Activated gamma-delta T cell treated with anti-CD3 and anti-CD28 coated beads, Interleukin-2, amount 50 U/mL, for 16 hours (primary cell): ENCODE measurements at regions not wholly inside any gene's neighbourhood (a gene's known extent, or its start where the extent isn't known, plus 50 kb on each side); places are given as distances from the start of the nearest gene placed in this dataset.
"Not testable (repeated sequence)": the region's sequence is repeated elsewhere in the genome, so short reads cannot be mapped to it uniquely, and the experiment has no call there.

Experiments used
- DNase-seq: peaks from one replicate; pipeline ENCODE4 v3.0.0-alpha.2; 2020; ENCODE audit warnings: low read depth

- not testable (repeated sequence) for DNase-seq
Measured at GRCh38 chr7:32816409-32816948, 75.1 kb downstream of the KBTBD2 start.

GRCh38 chr7:32814779-32815178 is 76.8 kb downstream of the KBTBD2 start:
- not testable (repeated sequence) for DNase-seq

DNA sequence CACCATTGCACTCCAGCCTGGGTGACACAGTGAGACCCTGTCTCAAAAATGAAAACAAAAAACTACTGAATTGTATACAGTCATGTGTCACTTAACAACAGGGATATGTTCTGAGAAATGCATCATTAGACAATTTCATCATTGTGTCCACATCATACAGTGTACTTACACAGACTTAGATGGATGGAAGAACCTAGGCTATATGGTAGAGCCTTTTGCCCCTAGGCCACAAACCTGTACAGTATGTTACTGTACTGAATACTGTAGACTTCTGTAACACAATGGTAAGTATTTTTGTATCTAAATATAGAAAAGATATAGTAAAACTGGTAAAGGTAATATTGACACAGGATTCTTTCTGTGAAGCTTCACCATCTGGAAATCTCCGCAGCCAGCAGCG is 81.7 kb downstream of the KBTBD2 start:
- DNase-seq, result no peak

- DNase-seq, result no peak
Measured at GRCh38 chr7:32809347-32809746, 82.2 kb downstream of the KBTBD2 start.

GRCh38 chr7:32803406-32804141 is 88.0 kb downstream of the KBTBD2 start:
- DNase-seq, result no peak

GRCh38 chr7:32802305-32802910 is 89.2 kb downstream of the KBTBD2 start:
- no peak for DNase-seq

- DNase-seq, result not testable (repeated sequence)
Measured at GRCh38 chr7:32793053-32793452, 98.5 kb downstream of the KBTBD2 start.

DNA sequence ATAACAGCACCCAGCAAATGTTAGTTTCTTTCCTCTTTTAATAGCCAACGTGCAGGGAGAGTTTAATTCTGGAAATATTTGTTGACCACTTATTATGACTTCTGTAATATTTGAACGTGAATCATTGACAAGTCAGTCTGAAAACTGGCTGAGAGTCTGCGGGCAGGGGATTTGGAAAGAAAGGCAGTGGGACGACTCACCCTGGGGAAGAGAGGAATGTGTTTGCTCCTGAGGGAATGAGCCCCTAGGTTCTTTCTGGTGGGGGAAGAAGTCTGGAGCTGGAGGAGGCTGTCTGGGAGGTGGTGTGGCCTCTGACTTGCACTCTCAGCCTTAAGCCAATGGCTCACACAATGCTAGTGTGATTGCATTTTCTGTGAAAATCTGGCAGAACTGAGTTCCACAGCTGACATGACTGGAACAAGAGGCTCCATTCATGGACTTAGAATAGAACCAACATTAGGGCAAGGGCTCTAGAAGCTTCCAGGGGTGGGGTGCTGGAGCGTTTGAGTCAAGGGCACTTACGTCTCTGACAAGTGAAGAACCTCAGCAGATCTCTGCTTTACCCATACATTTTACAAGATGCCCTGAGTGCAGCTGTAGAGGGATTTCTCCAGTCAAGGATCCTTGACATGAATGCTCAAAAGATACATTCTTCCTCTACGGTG is 100.7 kb downstream of the KBTBD2 start:
- not testable (repeated sequence) for DNase-seq

DNA sequence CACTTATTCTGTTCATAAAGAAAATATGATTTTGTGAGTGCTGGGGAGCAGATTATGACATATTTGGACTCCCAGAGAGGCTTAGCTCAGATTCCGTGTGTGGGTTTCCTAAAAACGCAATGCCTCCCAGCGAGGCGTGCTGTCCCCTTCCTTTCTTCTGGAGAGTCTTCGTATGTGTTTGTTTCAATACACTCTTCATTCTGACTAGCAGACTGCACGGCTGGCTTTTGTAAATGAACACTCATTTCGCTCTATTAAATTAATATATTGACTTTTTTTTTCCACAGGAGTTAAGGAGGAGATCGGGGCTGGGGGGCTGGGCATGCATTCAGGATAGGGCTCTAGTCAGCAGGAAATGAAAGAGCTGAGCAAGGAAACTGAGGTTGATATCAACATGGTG is 102.3 kb downstream of the KBTBD2 start:
- DNase-seq, result not testable (repeated sequence)

DNA sequence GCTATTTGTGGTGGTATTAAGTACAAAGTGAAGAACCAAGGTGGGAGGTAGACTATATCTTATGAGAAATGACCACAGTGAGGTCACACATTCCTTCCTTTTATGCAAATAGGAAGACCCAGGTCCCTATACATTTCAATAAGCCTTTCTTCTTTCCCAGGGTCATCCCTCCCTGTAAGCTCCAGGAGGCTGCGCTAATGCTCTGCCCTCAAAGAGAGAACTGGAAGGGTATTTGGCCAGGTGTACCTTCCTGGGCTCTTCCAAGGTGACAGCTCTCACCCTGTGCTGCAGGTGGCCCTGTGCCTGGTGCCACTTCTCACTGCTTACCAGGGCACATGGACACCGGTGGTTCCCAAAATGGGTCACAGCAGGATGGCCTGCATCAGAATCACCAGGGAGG is 103.4 kb downstream of the KBTBD2 start:
- DNase-seq, result not testable (repeated sequence)

DNA sequence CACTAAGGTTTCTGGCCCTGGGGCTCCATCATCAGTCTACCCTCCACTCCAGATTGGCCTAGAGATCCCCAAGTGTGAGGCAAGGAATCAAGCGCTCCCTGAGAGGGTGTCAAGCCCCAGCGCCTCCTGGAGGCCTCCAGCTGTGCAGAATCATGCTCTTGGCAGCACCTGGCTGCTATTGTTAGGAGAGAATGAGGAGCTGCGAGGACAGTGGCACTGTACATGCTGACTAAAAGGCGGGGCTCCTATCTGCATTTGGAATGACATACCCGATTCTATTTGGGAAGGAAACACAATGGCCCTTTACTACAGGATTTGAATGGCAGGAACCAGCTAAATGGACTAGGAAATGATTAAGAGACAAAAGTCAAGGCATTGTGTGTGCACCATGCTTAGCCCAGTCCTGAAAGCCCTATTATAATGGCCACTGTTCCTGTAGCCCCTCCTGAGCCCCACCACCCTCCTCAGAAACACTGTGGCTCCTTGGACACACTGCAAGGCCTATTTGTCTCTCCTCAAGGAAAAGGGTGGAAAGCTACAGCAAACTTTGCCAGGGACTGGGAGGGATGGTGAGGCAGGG is 106.1 kb downstream of the KBTBD2 start:
- not testable (repeated sequence) for DNase-seq

- DNase-seq, result not testable (repeated sequence)
Measured at GRCh38 chr7:32779895-32780294, 111.7 kb downstream of the KBTBD2 start.

GRCh38 chr7:32779167-32779566 is 112.4 kb downstream of the KBTBD2 start:
- DNase-seq, result no peak

- not testable (repeated sequence) for DNase-seq
Measured at GRCh38 chr7:32777041-32777666, 114.4 kb downstream of the KBTBD2 start.

- DNase-seq, result not testable (repeated sequence)
Measured at GRCh38 chr7:32776318-32776717, 115.2 kb downstream of the KBTBD2 start.

- DNase-seq, result not testable (repeated sequence)
Measured at GRCh38 chr7:32775809-32776208, 115.8 kb downstream of the KBTBD2 start.

DNA sequence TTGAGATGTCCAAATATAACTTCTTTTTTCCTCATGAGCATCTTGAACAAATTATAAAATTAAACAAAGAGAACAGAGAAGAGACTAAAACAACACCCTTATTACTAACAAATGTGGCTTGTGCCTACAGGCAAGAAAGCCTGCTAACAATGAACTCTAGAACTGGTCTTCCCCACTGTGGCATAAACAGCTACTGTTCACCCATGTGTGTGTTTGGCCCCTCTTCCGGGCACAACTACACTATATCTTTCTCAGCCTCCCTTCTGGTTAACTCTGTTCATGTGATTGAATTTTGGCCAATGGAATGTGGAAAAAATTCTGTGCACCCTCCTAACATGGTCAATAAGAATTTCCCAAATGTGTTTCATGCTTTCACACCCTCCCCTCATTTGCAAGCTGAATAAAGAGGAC is 117.0 kb downstream of the KBTBD2 start:
- DNase-seq, result no peak

DNA sequence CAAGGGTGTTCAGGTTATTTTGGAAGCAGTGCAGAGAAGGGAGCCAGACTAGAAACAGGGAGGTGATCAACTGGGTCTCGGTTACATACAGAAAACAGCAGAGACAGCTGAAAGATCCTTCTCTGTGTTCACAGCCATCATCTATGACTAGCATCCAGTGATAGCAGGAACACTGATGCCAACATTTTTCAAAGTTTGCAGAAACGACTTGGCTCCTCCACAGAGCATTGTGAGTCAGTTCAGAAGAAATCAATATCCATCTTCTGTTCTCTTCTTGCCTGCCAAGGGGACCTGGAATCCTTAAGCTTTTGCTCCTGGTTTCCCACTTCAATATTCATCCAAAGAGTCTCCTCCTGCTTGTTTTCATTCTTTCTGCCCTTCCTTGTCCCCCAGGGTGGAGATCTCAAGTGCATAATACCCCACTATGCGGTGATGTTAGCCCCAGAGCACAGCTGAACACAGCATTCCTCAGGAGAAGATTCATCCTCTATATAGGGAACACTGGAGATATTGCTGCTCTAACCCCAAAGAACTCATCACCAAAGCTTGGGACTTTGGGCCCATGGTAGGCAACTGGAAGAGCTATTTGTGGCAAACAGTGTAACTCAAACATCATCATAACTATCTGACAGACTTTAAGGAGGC is 122.6 kb downstream of the KBTBD2 start:
- not testable (repeated sequence) for DNase-seq

- DNase-seq, result not testable (repeated sequence)
Measured at GRCh38 chr7:32768338-32768737, 123.2 kb downstream of the KBTBD2 start.

- DNase-seq, result not testable (repeated sequence)
Measured at GRCh38 chr7:32765649-32766251, 125.8 kb downstream of the KBTBD2 start.

GRCh38 chr7:32765185-32765584 is 126.4 kb downstream of the KBTBD2 start:
- no peak for DNase-seq
